GM19468 (cell line): ENCODE measurements at regions not wholly inside any gene's neighbourhood (a gene's known extent, or its start where the extent isn't known, plus 50 kb on each side); places are given as distances from the start of the nearest gene placed in this dataset.

Experiments
- ATAC-seq: cut with Tn5 transposase; IDR thresholded peaks from one replicate; pipeline ENCODE4 v1.9.1; 2021; ENCODE audit warnings: mild to moderate bottlenecking, moderate library complexity, moderate number of reproducible peaks; ENCODE audit not compliant: unreplicated experiment; ENCODE audit errors: extremely low read depth

DNA sequence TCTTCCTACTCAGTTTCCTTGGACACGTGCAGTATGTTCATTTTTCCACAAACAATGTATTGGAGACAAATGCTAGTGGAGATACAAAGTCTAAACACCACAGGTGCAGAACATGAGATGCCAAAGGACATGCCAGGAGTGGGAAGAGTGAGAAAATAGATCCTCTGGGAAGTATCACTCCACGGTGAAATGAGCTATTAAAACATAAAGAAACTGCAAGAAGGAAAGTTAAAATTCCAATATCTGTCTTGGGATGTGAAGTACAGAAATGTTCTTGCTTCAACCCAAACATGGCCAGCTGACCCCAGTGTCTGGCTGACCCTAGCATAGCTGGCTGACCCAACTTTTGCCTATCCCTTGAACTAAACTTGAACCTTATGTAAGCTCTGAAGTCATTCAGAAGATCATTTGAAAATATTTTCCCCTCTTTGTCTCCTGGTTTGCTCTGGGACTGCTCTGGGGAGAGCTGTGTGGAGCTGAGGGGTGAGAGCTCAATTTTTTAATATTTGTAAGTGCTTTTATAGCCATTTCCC is 59.5 kb downstream of the FZD1 start:
- no peak for ATAC-seq

DNA sequence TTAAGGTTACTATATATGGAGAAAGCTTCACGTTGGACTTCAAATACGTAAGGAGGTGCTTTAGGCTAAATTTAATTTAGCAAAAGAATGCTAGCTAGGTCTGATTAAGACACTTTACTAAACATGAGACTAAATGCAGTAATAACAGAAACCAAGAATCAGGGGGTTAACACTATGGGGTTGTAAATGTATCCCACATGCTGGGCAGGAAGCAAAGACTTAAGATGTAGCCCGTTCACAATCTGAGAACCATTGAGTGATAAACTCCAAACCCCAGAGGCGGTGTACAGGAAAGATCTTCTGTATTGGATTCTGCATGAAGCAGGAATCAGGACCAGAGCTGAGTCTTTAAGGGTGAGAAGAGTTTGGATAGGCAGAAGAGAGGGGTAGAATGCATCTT is 60.4 kb downstream of the FZD1 start:
- ATAC-seq: no peak

DNA sequence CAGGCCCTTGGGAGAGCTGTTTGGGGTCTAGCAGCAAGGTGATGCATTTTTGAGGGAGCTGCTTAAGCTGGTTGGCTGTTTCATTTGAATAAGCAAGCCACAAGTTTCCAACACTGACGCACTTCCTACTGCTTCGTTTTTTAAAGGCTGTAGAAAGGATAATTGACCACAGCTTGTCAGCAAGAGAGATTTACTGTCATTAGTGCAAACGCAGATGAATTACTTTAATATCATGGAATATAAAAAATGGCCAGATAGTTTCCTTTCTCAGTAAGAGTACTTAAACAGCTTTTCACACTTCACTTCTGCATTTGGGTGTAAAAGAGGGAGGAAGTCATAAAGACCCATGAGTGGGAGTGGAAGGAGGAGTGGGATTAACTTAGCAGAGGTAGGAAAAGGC is 61.5 kb downstream of the FZD1 start:
- ATAC-seq: no peak

- ATAC-seq: no peak
Measured at GRCh38 chr7:91326516-91327199, 62.4 kb downstream of the FZD1 start.

DNA sequence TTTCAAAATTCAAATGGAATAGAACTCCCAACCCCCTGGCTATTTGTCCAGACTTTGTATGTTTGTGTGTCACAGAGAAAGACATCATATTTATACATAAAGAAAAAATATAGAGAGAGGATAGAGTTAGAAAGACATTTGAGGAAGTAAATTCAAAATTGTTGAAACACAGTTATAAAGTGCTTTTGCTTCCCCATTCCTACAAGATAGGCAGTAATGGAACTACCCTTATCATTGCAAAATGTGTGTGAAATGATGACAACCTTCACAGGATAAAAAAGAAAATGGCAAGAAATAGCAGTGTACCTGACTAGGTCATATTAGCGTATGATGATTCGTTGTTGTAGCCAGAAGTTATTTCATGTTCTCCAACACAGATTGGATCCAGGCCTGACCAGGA is 63.1 kb downstream of the FZD1 start:
- no peak for ATAC-seq

GRCh38 chr7:91329571-91329970 is 65.3 kb downstream of the FZD1 start:
- ATAC-seq: no peak

DNA sequence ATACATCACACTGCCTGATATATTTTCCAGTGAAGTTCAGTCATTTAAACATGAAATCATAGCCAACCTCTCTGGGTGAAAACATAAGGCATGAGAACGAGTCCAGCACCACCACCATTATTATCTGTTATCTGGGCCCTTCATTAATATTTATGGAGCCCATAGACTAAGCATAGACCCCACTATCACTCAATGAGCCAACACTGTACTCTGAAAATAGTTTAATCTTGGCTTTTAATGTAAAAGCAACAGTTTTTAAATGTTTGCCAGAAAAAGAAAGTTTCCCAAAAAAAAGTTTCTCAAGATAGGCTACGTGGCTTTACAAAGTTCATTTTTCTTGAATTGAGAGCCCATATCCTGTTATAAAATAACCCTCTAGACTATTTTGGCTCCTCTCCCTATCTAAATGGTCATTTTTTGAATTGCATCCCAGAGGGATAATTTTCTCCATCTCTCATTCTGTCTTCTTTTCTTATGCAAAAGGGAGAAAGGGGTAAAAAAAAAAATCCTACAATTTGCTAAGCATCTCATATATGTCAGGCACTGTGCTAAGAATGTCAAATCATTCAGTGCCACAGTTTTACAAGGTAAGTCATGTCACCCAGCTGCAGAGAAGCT is 66.1 kb downstream of the FZD1 start:
- ATAC-seq: no peak

- ATAC-seq: no peak
Measured at GRCh38 chr7:91330866-91331265, 66.6 kb downstream of the FZD1 start.

DNA sequence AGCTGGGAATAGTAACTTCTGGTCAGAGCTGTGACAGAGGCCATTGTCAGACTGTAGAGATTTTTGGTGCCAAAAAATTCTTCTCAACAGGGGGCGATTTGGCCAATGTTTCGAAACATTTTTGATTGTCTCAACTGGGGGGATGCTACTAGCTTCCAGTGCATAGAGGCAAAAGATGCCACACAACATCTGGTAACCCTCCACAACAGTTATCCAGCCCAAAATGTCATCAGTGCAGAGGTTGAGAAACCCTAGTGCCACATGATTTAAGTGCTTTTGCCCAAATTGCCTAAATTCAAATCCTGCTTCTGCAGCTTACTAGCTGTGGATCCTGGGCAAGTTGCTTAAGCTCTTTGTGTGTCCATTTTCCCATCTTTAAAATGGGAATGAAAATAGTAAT is 71.9 kb downstream of the FZD1 start:
- no peak for ATAC-seq

DNA sequence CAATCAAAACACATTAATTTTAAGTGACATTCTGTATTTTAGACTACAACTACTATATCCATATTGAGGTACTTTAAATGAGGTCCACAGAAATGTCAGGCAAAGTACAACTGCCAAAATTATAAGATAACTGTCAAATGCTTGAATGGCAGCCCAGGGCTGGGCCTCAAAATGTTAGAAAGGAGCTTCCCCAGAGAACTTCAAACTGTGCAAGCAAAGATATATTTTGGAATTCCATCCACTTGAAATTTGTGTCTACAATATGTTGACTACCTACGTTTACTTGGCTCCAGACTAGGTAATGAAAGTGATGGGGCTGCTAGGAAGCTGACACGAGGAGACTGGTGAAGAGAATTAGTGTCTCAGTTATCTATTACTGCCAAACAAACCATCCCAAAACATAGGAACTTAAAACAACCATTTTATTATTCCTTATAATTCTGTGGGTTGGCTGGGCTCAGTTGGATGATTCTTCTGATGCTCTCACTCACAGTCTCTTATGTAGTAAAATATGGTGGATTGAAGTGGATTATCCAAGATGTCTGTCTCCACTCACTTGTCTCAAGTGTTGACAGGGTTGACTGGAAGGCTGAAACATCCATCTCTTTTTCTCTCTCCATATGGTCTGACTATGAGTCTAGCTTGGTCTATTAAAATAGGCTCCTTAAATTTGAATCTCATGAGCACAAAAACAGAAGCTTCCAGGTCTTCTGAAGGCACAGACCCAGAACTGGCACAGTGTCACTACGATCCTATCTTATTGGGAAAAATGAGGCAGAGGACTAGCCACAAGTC is 74.2 kb downstream of the FZD1 start:
- no peak for ATAC-seq

DNA sequence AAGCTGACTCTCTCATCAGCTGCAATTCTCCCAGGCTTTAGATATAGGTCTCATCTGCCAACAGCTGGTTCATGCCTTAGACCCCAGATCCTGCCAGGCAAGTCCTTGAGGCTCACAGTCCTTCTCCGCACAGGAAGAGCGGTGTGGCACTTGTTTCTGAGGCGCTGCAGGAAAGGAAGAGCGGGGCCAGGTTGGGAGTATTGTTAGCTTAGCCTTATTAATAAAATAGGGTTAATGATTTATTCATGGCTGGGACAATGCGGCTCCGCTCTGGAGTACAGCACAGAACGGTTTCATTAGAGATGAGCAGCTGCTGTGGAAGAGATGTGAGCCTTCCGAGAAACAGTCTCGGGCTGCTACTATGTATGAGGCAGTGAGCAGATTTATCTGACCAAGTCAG is 78.1 kb downstream of the FZD1 start:
- no peak for ATAC-seq

DNA sequence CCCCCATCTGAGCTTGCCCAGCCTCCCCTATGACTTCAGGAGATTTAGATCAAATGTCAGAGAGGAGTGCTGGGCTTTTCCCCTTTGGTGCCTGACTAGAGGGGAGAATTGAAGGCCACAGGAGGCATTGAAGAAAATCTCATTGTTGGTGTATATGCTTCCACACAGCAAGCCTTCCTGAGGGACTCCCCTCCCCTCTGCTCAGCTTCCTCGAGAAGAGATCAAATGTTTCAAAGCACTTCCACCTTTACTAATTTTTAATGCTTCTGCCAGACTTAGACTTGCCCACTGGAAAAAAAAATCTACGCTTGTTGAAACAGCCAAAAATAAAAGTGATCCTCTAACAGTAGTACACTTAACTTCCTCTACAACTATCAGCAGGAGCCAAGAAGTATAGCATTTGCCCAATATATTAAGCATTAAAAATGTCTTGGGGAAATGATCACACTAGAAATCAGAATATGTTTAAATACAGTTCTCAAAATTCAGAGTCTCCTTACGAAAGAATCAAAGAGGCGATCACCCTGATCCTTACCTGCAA is 79.3 kb downstream of the FZD1 start:
- ATAC-seq: no peak

DNA sequence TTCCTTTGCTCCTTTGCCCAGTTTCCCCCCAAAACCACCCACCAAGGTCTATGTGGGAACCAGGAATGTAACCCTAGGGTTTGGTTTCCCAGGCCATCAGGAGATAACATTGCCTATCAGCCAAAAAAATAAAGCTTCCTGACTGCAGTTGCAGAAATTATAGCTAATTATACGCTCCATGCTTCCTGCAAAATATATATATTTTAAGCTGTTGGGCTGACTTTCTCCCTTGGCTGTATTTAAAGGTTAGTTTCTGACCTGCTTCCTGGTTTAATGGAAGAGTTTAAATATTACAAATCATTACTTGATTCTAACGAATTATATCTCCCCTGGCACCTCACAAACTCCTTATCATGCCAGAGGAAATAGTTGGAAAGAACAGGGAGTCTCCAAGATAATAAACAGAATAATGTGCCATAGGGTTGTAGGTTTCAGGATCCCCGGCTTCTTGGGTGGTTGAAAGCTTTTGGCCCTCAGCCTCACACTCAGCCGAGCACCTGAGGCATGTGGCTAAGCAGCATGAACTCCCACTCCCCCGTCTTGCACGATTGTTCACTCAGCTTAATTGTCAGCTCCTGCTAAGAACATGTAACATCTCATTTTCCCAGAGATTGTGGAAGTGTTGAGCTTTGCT is 79.9 kb downstream of the FZD1 start:
- ATAC-seq: no peak

DNA sequence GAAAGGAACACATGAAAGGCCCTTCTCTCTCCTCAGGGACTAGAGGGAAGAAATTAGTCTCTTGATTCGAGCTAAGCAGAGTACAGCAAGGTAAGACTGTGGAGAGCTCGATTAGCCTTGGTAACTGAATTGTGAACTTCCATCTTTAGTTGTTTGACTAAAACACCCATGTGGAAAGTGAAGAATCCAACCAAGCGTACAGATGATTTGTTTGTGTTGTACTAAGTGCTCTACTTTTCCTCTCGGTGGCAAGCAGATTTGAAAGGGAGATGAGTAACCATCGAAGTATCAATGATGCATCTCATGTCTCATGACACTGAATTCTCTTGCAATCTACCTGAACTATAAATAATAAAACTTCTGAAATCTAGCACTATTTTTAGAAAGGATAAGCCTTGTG is 80.7 kb downstream of the FZD1 start:
- peak; percentile 52 for ATAC-seq

- no peak for ATAC-seq
Measured at GRCh38 chr7:91345449-91345848, 81.2 kb downstream of the FZD1 start.

- no peak for ATAC-seq
Measured at GRCh38 chr7:91346426-91346825, 82.2 kb downstream of the FZD1 start.

GRCh38 chr7:91347290-91347689 is 83.1 kb downstream of the FZD1 start:
- ATAC-seq: no peak

- ATAC-seq: no peak
Measured at GRCh38 chr7:91348711-91349110, 84.5 kb downstream of the FZD1 start.

- ATAC-seq: no peak
Measured at GRCh38 chr7:91351374-91351773, 87.1 kb downstream of the FZD1 start.

DNA sequence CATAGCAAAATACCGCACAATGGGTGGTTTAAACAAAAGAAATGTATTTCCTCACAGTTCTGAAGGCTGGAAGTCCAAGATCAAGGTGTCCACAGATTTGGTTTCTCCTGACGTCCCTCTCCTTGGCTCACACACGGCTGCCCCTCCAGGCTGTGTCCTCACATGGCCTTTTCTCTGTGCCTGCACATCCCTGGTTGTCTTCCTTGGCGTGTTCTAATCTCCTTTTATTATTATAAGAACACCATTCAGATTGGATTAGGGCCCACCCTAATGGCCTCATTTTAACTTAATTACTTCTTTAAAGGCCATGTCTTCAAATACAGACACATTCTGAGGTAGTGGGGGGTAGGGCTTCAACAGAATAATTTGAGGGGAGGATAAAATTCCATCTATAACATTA is 87.9 kb downstream of the FZD1 start:
- ATAC-seq: no peak
